GM12864 (cell line): ENCODE measurements at regions not wholly inside any gene's neighbourhood (a gene's known extent, or its start where the extent isn't known, plus 50 kb on each side); places are given as distances from the start of the nearest gene placed in this dataset.

Experiments
- DNase-seq: peaks from one replicate; pipeline ENCODE4 v3.0.0-alpha.2; 2011; ENCODE audit warnings: low read depth
- H3K4me3 ChIP-seq: 2 replicates; pipeline ENCODE4 v1.5.1; 2011; ENCODE audit warnings: mild to moderate bottlenecking, low read depth, low read length, control low read depth
- CTCF ChIP-seq: IDR thresholded peaks from 2 replicates; pipeline ENCODE4 v1.5.1; 2011; ENCODE audit warnings: low read depth, mild to moderate bottlenecking, moderate library complexity, low read length, control low read depth, inconsistent platforms; ENCODE audit errors: missing control alignments

- no peak for TF ChIP-seq CTCF
- no peak for DNase-seq
These were observed 102.5 kb downstream of the HNRNPLL start for GRCh38 chr2:38500283-38500634.

GRCh38 chr2:38499548-38500282 lies 103.0 kb downstream of the HNRNPLL start:
- DNase-seq, result no peak
- no peak for TF ChIP-seq CTCF
- no peak overlapping the region for H3K4me3 ChIP-seq

More at GRCh38 chr2:38500283-38500634, 102.5 kb downstream of the HNRNPLL start:
- H3K4me3 ChIP-seq, result no peak overlapping the region

GRCh38 chr2:38498045-38498481 lies 104.7 kb downstream of the HNRNPLL start:
- no peak overlapping the region for H3K4me3 ChIP-seq
- no peak for DNase-seq
- TF ChIP-seq CTCF, result no peak

DNA sequence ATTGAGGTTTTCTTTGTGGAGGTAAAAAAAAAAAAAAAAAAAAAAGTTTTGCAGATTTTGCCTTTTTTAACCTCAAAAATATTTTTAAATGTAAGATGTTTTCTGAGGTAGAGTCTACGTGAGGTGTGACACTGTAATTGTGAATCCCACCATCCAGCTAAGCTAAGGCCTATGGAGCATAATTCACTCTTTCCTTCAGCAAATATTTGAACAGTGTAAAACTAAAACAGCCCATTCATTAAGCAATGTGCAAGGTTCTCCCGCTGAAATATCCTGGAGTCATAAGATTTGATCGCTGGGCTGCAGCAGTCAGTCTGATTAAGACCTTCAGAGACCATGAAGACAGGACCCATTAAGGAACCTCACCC lies 105.1 kb downstream of the HNRNPLL start:
- no peak for DNase-seq
- no peak for TF ChIP-seq CTCF
- H3K4me3 ChIP-seq, result no peak overlapping the region

DNA sequence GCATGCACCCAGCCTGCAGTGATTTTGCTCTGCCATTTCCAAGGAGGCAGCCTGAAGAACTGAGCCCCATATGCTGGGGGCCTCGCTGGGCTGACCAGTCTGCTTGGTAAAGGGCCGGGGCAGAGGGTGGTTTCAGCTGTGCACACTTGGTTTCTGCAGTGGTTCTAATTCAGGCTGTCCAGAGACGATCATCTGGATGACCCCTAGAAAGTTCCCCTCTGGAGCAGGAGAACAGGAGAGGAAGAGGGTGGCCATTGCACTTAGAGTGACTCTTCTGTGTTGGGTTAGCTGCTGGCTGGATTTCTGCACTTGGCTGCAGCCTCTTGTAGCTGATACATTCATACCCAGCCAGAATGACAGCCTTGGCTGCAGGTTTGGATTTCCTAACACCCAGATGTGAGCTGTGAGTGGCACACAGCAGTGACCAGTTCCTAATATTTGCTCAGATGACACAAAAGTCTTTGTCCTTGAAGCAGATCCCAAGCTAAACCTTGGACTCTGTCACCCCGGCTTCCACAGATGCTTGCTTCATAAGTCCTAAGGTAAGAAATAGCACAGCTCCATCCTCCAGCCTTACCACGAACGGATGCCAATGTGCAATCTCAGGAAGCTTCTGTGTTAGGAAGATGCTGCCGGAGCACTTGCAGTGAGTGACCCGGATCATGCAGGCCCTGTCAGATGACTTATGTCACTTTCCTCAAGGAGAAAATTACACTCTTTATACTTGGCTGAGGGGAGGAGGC lies 105.6 kb downstream of the HNRNPLL start:
- no peak for TF ChIP-seq CTCF
- DNase-seq, result no peak

GRCh38 chr2:38495880-38496279 lies 106.8 kb downstream of the HNRNPLL start:
- no peak overlapping the region for H3K4me3 ChIP-seq
- DNase-seq, result no peak
- TF ChIP-seq CTCF, result no peak

More for the DNA sequence above, 105.6 kb downstream of the HNRNPLL start:
- H3K4me3 ChIP-seq, result no peak overlapping the region

DNA sequence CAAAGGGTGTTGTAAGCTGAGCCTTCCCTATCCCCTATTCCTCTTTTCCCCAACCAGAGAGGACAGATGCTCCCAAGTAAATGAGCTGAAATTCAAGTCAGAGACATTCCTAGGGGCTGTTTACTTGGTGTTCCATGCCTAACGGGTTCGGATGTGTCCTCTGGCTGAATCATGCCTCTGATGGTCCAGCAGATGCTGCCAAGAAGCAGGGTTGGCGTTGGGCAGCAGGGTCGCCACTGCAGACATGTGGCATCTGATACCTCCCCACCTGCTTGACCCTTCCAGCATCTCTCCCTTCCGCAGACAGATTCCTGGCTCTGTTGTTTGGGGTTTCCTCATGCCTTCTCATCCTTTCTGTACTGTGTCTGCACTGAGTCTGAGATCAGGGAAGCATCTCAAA lies 108.3 kb downstream of the HNRNPLL start:
- no peak overlapping the region for H3K4me3 ChIP-seq
- TF ChIP-seq CTCF, result no peak
- no peak for DNase-seq
